ENCODE measurements at regions not wholly inside any gene's neighbourhood (a gene's known extent, or its start where the extent isn't known, plus 50 kb on each side); places are given as distances from the start of the nearest gene placed in this dataset.

- Histone ChIP-seq H3K4me1 (no peaks in the 10 kb centered on the region), H3K27me3 (no peaks in the 10 kb centered on the region), H3K4me3 (no peak overlapping the region), H3K27ac (no peak overlapping the region), H3K36me3 (no peaks in the 10 kb centered on the region), H3K9me3 (peaks cover 0 to 10% (median 3%) of the 10 kb centered on the region in 4 donors)
- whole genome bisulfite sequencing, 2 donors, result 86 to 87% methylated on average over 3 of the region's 3 CpGs
- DNase-seq, result no peak
- intact Hi-C loops (cut with DNase I), result no loop called here
- TF ChIP-seq POLR2A (IDR thresholded peaks at IDR 0.05), result no peak
- TF ChIP-seq POLR2AphosphoS5 (IDR thresholded peaks at IDR 0.05), result no peak
- TF ChIP-seq EP300 (IDR thresholded peaks at IDR 0.05), result no peak
- TF ChIP-seq, protein P1, sequence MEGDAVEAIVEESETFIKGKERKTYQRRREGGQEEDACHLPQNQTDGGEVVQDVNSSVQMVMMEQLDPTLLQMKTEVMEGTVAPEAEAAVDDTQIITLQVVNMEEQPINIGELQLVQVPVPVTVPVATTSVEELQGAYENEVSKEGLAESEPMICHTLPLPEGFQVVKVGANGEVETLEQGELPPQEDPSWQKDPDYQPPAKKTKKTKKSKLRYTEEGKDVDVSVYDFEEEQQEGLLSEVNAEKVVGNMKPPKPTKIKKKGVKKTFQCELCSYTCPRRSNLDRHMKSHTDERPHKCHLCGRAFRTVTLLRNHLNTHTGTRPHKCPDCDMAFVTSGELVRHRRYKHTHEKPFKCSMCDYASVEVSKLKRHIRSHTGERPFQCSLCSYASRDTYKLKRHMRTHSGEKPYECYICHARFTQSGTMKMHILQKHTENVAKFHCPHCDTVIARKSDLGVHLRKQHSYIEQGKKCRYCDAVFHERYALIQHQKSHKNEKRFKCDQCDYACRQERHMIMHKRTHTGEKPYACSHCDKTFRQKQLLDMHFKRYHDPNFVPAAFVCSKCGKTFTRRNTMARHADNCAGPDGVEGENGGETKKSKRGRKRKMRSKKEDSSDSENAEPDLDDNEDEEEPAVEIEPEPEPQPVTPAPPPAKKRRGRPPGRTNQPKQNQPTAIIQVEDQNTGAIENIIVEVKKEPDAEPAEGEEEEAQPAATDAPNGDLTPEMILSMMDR (IDR thresholded peaks at IDR 0.05), result no peak
Measured at GRCh38 chr10:33396279-33396678, 61.8 kb upstream of the NRP1 start.

GRCh38 chr10:33395201-33395600 lies 60.7 kb upstream of the NRP1 start:
- Histone ChIP-seq H3K27ac (no peak overlapping the region), H3K9me3 (peaks cover 0 to 10% (median 3%) of the 10 kb centered on the region in 4 donors), H3K4me1 (no peaks in the 10 kb centered on the region), H3K4me3 (no peak overlapping the region), H3K36me3 (no peaks in the 10 kb centered on the region), H3K27me3 (no peaks in the 10 kb centered on the region)
- WGBS, 2 donors, result 82 to 88% methylated on average over 1 of the region's 1 CpG
- intact Hi-C loops (cut with DNase I), result no loop called here
- no peak for DNase-seq
- TF ChIP-seq EP300 (IDR thresholded peaks at IDR 0.05), result no peak
- TF ChIP-seq POLR2A (IDR thresholded peaks at IDR 0.05), result no peak
- TF ChIP-seq, protein P1 (IDR thresholded peaks at IDR 0.05), result no peak
- TF ChIP-seq POLR2AphosphoS5 (IDR thresholded peaks at IDR 0.05), result no peak

- Histone ChIP-seq H3K27ac (no peak overlapping the region), H3K4me1 (no peaks in the 10 kb centered on the region), H3K9me3 (peaks cover 0 to 10% (median 3%) of the 10 kb centered on the region in 4 donors), H3K36me3 (no peaks in the 10 kb centered on the region), H3K27me3 (no peaks in the 10 kb centered on the region), H3K4me3 (no peak overlapping the region)
- TF ChIP-seq POLR2AphosphoS5 (IDR thresholded peaks at IDR 0.05) (no peak), POLR2A (IDR thresholded peaks at IDR 0.05) (no peak), EP300 (IDR thresholded peaks at IDR 0.05) (no peak)
- TF ChIP-seq, protein P1 (IDR thresholded peaks at IDR 0.05), result no peak
- WGBS, 2 donors, result 89 to 91% methylated on average over 5 of the region's 5 CpGs
- intact Hi-C loops (cut with DNase I), result no loop called here
- no peak for DNase-seq
Measured at GRCh38 chr10:33392706-33393105, 58.2 kb upstream of the NRP1 start.

GRCh38 chr10:33391611-33392465 lies 57.4 kb upstream of the NRP1 start:
- Histone ChIP-seq H3K9me3 (peaks cover 0 to 6% (median 3%) of the 10 kb centered on the region in 4 donors), H3K27me3 (no peaks in the 10 kb centered on the region), H3K4me1 (no peaks in the 10 kb centered on the region), H3K36me3 (no peaks in the 10 kb centered on the region), H3K4me3 (no peak overlapping the region), H3K27ac (no peak overlapping the region)
- WGBS, 2 donors, result 77 to 84% methylated on average over 8 of the region's 8 CpGs
- intact Hi-C loops (cut with DNase I), result no loop called here
- no peak for TF ChIP-seq EP300 (IDR thresholded peaks at IDR 0.05)
- no peak for TF ChIP-seq POLR2AphosphoS5 (IDR thresholded peaks at IDR 0.05)
- TF ChIP-seq, protein P1 (IDR thresholded peaks at IDR 0.05), result no peak
- DNase-seq, result no peak

Data from sigmoid colon (tissue), 6 donors.